ENCODE measurements at regions not wholly inside any gene's neighbourhood (a gene's known extent, or its start where the extent isn't known, plus 50 kb on each side); places are given as distances from the start of the nearest gene placed in this dataset.

DNA sequence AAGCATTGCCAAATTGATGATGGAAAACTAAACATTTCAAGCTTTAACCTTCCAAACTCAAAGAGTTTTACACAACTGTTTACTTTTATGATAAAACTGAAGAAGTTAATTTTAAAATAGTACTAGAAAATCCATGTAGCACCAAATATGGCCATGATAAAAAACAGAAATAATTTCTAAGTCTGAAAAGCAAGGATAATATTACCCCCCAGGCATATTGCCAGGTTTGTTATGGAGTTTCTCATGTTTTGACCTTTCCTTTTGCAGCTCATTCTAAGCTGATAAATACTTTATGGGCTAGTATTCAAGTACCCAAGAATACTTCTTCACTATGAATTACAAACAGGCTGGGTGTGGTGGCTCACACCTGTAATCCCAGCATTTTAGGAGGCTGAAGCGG is 209.9 kb upstream of the ZFP64 start:
- no peak for DNase-seq (ENCODE audit: low spot score)

DNA sequence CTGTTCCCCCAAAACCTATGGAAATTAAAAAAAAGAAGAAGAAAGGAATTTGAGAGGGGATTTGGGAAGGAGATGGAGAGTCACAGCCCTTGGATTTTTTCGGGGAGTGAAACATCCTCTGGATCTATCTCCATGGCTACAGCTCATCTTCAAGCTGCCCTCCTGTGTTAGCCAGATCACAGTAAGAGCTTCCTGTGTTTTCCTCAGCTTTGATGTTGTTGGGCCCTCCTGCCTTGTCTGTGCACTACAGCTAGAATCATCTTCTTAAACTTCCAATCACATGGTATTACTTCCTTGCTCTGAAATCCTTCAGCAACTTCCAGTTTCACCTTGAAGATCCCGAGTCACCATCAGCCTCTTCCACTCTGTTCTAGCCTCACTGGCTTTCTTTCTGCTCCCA is 207.8 kb upstream of the ZFP64 start:
- DNase-seq (ENCODE audit: low spot score) = no peak

DNA sequence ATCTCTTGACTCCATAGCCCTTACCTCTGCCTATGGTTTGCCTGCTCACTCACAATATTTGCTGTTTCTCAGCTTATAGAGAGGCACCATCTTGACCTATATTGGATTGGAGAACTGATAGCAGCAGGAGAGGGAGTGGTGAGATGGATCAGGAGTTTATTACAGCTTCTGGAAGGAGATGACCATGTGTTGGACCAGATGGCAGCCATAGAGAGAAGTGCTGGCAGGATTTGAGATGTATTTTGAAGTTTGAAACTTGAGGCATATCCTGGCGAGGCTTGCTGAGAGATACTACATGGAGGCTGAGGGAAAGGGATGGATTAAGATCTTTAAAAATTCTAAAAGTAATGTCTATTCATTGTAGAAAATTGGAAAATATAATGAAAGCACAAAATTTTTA is 198.0 kb upstream of the ZFP64 start:
- no peak for DNase-seq (ENCODE audit: low spot score)

DNA sequence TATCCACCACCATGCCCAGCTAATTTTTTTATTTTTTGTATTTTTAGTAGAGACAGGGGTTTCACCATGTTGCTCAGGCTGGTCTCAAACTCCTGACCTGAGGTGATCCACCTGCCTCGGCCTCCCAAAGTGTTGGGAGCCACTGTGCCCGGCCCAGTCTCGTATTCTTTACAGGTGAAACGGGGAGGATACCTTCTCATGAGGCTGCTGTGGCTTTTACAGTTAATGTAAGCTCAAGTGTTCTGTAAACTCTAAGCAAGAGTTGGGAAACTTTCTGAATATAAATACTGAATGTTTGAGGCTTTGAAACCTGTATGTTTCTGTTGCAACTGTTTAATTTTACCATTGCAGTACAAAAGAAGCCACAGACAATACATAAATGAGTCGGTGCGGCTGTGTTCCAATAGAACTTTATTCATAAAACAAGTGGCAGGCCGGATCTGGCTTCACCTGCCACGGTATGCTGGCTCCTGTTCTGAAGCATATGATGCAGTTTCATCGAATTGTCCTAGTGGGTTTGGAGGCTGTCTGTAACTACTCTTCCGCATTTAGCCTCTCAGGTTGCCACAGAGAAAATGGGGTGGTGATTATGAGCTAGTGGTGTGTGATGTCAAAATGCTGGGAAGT is 192.5 kb upstream of the ZFP64 start:
- DNase-seq (ENCODE audit: low spot score) = no peak

DNA sequence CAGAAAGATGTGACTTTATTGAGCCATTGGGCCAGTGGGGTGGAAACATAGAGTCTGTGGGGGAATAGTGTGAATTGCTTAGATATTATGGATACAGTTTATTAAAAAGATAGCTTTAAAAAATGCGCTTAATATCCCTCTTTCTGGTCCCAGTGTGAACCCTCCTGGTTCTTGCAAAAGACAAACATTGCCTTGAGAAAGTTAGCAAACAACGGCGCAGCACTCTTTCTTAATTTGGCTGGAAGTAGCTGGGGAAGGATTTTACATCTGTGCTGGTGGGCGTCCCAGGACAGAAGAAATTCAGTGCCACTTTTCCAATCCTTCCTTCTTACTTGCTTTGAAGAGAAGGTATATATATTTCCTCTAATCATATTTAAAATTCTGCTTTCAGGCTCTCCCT is 191.4 kb upstream of the ZFP64 start:
- DNase-seq (ENCODE audit: low spot score) = no peak

DNA sequence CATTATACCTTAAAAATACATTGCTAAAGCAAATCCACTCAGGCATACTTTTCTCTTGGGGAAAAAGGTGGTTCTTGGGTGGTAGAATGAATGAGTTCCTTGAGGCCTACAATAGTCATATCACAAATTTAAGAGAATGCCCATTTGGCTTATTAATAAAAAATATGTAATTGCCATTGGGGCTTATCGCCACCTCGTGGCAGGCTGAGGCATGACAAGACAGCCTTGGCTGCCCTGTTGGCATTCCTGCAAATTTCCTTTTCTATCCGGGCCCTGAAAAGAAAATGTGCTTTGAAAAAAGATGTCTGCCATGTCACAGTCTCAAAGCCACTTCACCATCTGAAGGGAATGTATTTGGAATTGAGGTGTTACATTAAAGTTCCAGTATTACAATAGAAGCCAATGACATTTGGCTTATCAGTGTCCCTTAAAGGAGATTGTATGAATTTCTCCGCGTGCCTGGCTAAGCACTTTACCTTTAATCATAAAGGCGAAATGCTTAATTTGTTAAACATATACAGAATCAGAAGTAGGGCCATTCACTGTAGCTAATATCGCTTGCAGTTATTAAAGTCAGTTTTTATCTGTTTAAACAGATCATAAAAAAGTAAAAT is 188.3 kb upstream of the ZFP64 start:
- peak; percentile 46 for DNase-seq (ENCODE audit: low spot score)

DNA sequence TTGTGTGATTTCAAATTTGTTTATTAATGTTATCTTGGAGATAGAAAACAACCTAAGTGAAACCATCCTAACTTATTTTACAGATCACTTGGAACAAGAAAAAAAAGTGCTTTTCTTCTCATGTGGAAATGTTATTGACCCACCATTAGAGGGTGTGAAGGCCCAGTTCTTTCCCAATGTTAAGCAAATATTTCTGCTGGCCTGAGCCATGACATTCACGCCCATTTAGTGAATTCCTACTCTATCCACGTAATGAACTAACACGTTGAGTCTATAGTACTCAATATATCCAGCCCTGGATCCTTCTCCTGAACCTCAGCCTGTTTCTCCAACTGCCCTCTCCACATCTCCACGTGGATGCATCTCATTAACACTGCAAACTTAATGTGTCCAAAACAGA is 180.6 kb upstream of the ZFP64 start:
- DNase-seq (ENCODE audit: low spot score) = no peak

DNA sequence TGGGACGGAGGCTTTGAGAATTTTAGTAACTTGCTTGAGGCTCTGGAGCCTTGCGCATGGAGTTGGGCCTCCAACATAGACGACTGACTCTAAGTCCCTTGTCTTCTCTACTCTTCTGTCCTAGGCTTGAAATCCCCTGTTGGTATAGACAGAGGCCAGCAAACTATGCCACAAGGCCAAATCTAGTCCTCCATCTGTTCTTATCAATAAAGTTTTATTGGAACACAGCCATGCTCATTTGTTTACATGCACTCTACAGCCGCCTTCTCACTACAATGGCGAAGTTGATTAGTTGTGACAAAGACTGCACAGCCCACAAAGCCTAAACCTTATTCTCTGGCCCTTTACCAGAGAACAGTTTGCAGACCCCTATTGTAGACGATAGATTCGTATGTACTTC is 174.1 kb upstream of the ZFP64 start:
- DNase-seq (ENCODE audit: low spot score) = no peak

DNA sequence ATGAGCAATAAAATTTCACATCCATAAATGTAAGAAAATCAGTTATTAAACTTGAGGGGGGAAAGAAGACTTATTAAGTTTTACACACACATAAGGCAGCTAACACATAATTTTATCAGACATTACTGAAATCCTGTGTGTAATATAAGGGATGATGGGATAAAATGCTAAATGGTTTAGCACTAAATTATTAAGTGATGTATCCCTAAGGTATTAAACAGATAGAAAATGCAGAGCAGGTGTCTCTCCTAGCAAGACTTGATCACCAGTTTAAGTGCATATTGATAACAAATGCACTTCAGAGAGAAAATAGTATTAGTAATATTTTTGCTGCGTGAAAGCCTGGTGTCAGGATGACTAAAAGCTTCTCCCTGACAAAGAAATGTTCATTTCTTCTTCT is 172.8 kb upstream of the ZFP64 start:
- no peak for DNase-seq (ENCODE audit: low spot score)

DNA sequence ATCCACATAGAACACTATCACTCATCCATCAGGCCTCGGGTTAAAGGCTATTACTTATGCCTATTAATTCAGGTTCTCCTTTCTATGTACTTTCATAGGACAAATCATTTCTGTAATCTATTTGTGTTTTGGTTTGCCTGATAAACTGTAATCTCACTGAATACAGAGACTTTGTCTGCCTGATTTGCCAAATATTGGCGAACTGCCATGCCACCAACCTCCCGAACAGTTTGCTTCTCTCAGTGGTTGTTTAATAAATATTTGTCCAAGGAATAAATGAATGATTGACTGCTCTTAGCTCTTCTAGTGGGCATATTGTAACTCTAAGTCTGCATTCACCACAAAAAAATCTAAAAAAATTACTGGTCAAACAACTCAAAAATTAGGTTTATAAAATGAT is 170.1 kb upstream of the ZFP64 start:
- no peak for DNase-seq (ENCODE audit: low spot score)

DNA sequence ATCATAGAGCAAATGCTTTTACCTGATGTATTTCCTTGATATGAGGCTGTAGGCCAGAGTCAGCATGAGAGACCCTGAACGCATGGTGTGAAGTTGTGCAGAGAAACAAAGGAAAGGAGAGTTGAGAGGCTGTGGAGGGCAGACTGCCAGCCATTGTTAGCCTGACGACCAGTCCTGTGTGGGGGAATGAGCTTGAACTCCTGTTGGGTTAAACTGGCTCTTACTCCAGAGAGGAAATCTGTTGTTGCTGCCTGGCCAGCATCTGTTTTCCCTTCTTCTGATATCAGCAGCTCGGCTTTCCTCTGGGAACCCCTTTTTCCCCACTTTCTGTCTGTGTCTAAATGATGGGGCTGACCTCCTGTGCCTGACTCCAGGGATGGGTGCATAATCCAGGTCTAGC is 158.2 kb upstream of the ZFP64 start:
- DNase-seq (ENCODE audit: low spot score) = no peak

DNA sequence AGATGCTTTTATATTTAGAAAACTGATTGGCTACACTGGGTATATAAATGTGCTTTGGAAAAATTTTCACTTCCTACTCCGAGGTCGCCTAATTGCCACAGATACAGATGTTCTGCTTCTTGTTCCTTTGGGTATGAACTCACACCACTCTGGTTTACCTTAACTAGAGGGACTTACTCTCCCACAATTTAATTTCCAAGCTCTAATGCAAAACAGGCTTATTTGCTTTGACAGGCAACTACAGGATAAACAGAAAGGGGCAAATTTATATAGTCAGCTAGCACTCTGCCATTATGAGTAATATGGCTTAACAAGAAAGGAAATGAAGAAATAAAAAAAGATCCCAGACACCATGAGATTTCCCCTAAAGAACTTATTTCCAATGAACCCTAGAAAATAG is 156.9 kb upstream of the ZFP64 start:
- no peak for DNase-seq (ENCODE audit: low spot score)

DNA sequence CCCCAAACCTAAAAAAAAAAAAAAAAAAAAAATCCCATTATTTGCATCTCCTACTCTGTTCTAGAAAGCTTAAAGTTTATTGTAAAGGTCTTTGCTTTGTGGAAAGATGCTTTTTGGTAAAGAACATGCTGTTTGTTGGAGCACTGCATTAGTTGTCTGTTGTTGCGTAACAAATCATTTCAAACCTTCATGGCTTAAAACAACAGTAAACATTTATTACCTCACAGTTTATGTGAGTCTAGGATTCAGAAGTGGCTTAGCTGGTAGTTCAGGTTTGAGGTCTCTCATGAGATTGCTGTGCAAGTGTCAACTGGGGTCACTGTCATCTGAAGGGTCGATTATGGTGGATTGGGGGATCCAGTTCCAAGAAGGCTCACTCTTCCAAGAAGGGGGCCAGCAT is 155.2 kb upstream of the ZFP64 start:
- no peak for DNase-seq (ENCODE audit: low spot score)

DNA sequence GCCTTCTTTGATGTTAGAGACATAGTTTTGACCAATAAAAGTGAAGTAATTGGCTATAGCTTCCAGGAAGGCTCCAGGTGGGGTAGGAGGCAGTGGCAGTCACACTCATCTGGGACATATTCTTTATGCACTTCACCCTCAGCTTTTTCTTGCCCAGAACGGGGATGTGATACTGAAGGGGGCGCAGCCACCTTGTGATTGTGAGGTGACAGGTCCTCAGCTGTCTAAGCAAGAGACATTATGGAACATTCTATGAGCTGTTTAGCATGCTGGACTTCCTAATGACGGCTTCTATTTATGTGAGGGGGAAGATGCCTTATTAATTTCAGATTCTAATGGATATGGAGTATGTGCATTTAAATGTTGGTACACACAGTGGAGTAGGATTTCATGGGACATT is 151.3 kb upstream of the ZFP64 start:
- no peak for DNase-seq (ENCODE audit: low spot score)

DNA sequence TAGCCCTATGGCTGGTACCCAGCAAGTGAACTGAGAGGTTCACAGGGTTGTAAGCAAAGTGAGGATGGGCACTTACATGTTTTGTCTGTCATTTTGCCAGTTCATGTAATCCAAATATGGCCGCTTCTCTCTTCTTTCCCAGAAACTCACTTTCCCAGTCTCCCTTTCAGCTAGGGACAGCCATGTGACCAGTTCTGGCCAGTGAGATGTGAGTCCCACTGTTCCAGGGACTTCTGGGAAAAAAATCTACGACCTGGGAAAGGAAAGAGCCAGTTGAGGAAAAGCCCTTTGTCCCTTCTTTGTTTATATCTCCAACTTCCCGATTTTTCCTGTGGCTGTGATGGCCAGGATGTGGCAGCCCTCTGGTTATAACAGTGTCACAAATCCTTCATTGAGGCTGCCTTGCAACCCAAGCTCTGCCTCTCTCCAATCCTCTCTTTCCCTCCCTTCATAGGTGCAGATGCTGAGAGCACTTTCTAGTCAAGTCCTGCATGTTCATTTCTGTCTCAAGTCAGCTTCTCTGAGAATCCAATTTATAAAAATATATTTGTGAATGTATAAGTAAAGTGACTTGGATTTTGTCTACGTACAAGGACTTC is 148.6 kb upstream of the ZFP64 start:
- peak; percentile 36 for DNase-seq (ENCODE audit: low spot score)

DNA sequence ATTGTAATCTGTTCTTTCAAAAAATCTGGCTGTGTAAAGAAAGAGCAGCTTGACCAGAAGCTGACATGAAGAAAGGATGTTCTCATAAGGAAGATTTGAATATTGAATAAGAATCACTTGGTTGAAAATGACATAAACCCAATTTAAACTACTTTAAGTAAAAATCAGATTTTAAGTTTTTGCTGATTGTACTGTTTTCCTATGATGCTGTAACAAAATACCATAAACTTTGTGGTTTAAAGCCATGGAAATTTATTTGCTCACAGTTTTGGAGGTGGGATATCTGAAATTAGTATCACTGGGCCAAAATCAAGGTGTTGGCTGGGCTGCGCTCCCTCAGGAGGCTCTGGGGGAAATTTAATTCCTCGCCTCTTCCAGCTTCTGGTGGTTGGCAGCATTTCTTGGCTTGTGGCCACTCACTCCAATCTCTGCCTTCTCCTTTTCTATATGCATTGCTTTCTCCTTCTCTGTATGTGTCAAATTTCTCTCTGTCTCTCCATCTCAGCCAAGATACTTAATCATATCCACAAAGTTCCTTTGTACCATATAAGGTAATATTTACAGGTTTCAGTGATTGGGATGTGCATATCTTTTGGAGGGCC is 141.2 kb upstream of the ZFP64 start:
- no peak for DNase-seq (ENCODE audit: low spot score)

DNA sequence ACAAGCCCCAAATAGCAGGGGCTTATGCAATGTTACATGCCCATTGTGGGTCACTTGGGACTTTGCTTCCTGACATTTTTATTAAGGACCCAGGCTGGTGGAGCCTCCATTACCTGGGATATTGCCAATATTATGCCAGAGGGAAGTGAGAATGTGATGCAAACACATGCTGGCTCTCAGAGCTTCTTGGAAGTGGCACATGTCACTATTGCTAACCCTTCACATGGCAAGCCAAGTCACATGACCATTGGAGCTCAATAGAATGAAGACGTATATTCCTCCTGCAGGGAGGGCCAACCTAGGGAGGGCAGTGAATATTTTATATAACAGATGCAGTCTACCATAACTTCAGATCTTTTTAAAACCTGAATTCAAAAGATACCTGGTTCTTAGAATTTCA is 140.7 kb upstream of the ZFP64 start:
- no peak for DNase-seq (ENCODE audit: low spot score)

DNA sequence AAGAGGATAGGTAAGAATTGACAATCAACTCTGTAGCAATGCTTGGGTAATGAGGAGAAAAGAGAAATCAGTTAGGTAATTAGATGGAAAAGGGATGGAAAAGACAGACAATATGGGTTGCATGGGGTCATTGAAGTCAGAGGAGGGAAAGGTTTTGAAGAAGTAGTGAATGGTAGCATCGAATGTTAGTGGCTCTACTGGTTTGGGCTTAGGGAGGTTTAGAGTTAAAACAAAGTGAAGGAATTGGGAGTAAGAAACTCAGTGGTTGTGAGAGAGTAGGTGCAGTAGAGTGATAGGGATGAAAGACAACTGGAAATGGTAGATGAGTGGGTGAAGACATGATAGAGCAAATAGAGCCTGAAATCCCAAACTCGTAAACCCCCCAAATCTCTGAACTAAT is 140.1 kb upstream of the ZFP64 start:
- DNase-seq (ENCODE audit: low spot score) = no peak

DNA sequence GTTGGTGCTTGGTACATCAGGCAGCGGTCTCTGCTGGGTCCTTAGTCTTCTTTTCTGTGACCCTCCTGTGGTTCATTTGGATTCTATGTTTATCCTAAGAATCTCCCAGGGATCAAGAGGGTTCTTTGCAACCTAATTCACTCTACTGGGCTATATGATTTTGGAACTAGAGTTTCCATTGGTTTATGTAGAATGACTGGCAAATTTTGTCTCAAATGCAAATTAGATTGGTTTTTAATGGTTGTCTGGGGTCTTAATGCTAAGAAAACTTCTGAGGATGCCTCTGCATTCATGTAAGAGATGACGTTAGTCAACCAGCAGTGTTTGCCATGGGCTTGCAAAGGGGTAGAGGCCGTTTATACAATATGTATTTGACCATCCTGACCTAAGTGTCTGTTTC is 129.8 kb upstream of the ZFP64 start:
- no peak for DNase-seq (ENCODE audit: low spot score)

DNA sequence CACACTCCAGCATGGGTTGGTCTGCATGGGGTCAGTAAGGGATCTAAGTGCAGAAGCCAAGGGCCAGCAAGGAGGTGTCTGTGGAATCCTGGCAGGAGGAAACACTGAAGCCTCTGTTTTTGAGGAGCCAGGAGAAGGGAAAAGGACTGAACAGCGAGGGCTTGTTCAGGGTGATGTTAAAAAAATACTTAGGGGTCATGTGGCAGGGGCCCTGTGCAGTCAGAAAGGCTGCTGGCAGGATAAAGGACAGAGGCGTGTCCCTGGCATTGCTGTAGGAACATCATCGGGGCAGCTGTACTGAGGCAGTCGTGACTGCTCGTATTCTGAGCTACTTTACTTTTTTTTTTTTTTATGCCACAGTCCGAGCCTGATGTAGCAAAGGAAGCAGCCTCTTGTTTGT is 127.1 kb upstream of the ZFP64 start:
- DNase-seq (ENCODE audit: low spot score) = no peak

DNA sequence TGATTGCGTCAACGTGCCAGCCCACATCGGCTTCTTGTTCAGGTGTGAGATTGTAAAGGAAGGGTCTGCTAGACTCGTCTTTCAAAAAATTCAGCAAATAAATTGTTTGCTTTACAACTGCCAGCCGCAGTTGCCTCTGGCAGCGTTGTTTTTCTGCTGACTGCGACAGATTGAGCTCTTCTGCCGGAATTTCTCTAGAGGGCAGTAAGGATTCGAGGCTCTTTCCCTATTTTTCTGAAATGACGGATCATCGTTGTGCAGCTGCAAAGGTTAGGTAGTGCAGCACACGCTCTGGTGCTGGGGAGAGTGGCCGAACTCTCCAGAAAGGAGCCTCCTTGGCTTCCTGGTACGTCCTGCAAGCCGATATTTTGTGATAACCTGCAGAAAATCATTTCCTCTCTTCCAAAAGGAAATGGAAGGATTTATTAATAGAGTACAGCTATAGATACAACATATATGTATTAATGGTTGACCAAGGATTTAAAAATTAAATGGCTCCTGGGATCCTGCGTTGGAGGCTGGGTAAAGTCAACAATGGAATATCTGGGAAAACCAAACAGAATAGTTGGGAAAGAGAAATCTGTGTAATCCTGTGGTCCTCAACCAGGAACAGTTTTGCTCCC is 121.9 kb upstream of the ZFP64 start:
- peak; percentile 72 for DNase-seq (ENCODE audit: low spot score)

DNA sequence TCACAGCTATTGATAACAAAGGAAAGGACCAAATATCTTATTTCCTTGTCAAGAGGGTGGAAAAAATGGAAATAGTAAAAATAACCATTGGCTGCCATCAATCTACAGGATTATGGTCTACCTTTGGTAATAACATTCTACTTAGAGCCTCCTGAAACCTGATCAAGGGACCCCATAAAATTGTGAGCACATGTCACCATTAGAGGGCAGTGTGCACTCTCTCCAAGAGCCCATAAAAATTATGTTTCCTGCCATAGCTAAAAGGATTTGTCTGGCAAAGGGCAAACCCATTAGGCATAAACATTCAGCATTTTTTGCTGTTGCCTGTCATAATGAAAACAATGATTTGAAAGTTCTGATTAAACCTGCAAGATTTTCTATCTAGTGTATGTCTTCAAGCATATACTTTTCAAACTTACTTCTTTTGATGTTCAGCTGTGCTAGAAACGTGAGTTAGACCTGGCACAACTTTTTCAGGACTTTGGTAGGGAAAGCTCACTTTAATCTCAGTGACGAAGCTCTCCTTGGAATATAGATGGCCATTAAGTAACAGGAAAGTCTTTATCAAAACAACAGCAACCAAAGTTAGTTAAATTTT is 120.7 kb upstream of the ZFP64 start:
- DNase-seq (ENCODE audit: low spot score) = peak; percentile 81
